ENCODE measurements at regions not wholly inside any gene's neighbourhood (a gene's known extent, or its start where the extent isn't known, plus 50 kb on each side); places are given as distances from the start of the nearest gene placed in this dataset.
A peak's percentile ranks its signal among the peaks of the same experiment; 100 is the strongest.

- H3K36me3 Mint-ChIP-seq: no peaks in the 10 kb centered on the region
- peaks cover 0 to 4% (median 2%) of the 10 kb centered on the region in 7 donors for H3K9me3 Mint-ChIP-seq
- DNase-seq (peak in 2 of 3 donors; percentile 85 to 91), ATAC-seq (ENCODE audit: low read depth in 2 of 2) (no peak)
- Histone ChIP-seq H3K4me3 (ENCODE audit: low read depth, low read length) (peak overlapping the region; percentile 58), H3K27me3 (ENCODE audit: control insufficient read depth, insufficient read depth, low read length) (no peaks in the 10 kb centered on the region), H3K9me3 (ENCODE audit: control insufficient read depth in 2 of 2, low read length in 2 of 2) (peaks cover 0 to 2% of the 10 kb centered on the region in 2 experiments), H3K27ac (ENCODE audit: insufficient read depth, low read length, poor library complexity, severe bottlenecking) (no peak overlapping the region), H3K36me3 (ENCODE audit: control insufficient read depth, insufficient read depth, low read length) (no peaks in the 10 kb centered on the region), H3K4me1 (ENCODE audit: control insufficient read depth, insufficient read depth, low read length, poor library complexity, severe bottlenecking) (no peaks in the 10 kb centered on the region)
- H3K4me3 Mint-ChIP-seq: peak overlapping the region in 3 of 4 donors; percentile 89 to 94 (median 92)
- H3K4me1 Mint-ChIP-seq: peaks cover 0 to 17% (median 2%) of the 10 kb centered on the region in 4 donors
- no peaks in the 10 kb centered on the region for H3K27me3 Mint-ChIP-seq
- peak overlapping the region in 2 of 3 donors; percentile 87 to 97 for H3K27ac Mint-ChIP-seq
These were observed 185.4 kb downstream of the OR13H1 start for GRCh38 chrX:131729295-131729694.

GRCh38 chrX:131734621-131735020 lies 190.7 kb downstream of the OR13H1 start:
- Mint-ChIP-seq H3K4me3 (peak overlapping the region in 3 of 4 donors; percentile 2 to 68 (median 60)), H3K27ac (peak overlapping the region in 1 of 3 donors; percentile 39), H3K4me1 (peaks cover 0 to 13% (median 0%) of the 10 kb centered on the region in 4 donors), H3K9me3 (peaks cover 0 to 3% (median 0%) of the 10 kb centered on the region in 7 donors), H3K27me3 (no peaks in the 10 kb centered on the region), H3K36me3 (no peaks in the 10 kb centered on the region)
- H3K27me3 ChIP-seq (ENCODE audit: control insufficient read depth, insufficient read depth, low read length): no peaks in the 10 kb centered on the region
- ATAC-seq (ENCODE audit: low read depth in 2 of 2) (no peak), DNase-seq (peak in 2 of 3 donors; percentile 82 to 83)
- H3K4me1 ChIP-seq (ENCODE audit: control insufficient read depth, insufficient read depth, low read length, poor library complexity, severe bottlenecking): no peaks in the 10 kb centered on the region
- no peaks in the 10 kb centered on the region for H3K36me3 ChIP-seq (ENCODE audit: control insufficient read depth, insufficient read depth, low read length)
- H3K27ac ChIP-seq (ENCODE audit: insufficient read depth, low read length, poor library complexity, severe bottlenecking): no peak overlapping the region
- H3K4me3 ChIP-seq (ENCODE audit: low read depth, low read length): no peak overlapping the region
- no peaks in the 10 kb centered on the region for H3K9me3 ChIP-seq (ENCODE audit: control insufficient read depth in 2 of 2, low read length in 2 of 2)

DNA sequence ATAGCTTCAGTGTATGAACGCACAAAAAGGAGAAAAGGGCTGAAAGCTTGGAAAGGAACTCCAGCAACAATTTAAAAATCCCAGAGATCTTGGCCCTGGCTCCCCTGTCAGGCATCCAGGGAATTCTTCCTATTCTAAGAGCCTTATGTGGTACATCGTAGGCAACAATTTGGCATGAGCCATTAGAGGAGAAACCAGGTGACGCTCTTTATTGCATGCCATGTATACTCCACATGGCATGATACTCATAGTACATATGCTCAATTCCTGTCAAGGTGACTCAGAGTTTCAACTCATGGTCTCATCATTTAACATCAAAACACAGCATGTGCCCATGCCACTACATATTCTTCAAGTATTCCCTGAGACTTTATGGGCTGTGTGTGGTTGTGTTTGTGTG lies 191.3 kb downstream of the OR13H1 start:
- Mint-ChIP-seq H3K36me3 (no peaks in the 10 kb centered on the region), H3K27ac (peak overlapping the region in 1 of 3 donors; percentile 39), H3K4me1 (peaks cover 0 to 13% (median 0%) of the 10 kb centered on the region in 4 donors), H3K4me3 (peak overlapping the region in 3 of 4 donors; percentile 2 to 68 (median 60)), H3K27me3 (no peaks in the 10 kb centered on the region), H3K9me3 (peaks cover 0 to 3% (median 0%) of the 10 kb centered on the region in 7 donors)
- DNase-seq (no peak), ATAC-seq (ENCODE audit: low read depth in 2 of 2) (no peak)
- Histone ChIP-seq H3K27me3 (ENCODE audit: control insufficient read depth, insufficient read depth, low read length) (no peaks in the 10 kb centered on the region), H3K4me1 (ENCODE audit: control insufficient read depth, insufficient read depth, low read length, poor library complexity, severe bottlenecking) (no peaks in the 10 kb centered on the region), H3K36me3 (ENCODE audit: control insufficient read depth, insufficient read depth, low read length) (no peaks in the 10 kb centered on the region), H3K27ac (ENCODE audit: insufficient read depth, low read length, poor library complexity, severe bottlenecking) (no peak overlapping the region), H3K4me3 (ENCODE audit: low read depth, low read length) (no peak overlapping the region), H3K9me3 (ENCODE audit: control insufficient read depth in 2 of 2, low read length in 2 of 2) (no peaks in the 10 kb centered on the region)

- H3K36me3 Mint-ChIP-seq: no peaks in the 10 kb centered on the region
- DNase-seq (no peak), ATAC-seq (ENCODE audit: low read depth in 2 of 2) (no peak)
- H3K9me3 Mint-ChIP-seq: peaks cover 0 to 10% (median 2%) of the 10 kb centered on the region in 7 donors
- no peak overlapping the region for H3K27ac Mint-ChIP-seq
- H3K4me3 ChIP-seq (ENCODE audit: low read depth, low read length): no peak overlapping the region
- no peaks in the 10 kb centered on the region for H3K27me3 ChIP-seq (ENCODE audit: control insufficient read depth, insufficient read depth, low read length)
- no peak overlapping the region for H3K4me3 Mint-ChIP-seq
- no peaks in the 10 kb centered on the region for H3K4me1 ChIP-seq (ENCODE audit: control insufficient read depth, insufficient read depth, low read length, poor library complexity, severe bottlenecking)
- H3K27ac ChIP-seq (ENCODE audit: insufficient read depth, low read length, poor library complexity, severe bottlenecking): no peak overlapping the region
- H3K4me1 Mint-ChIP-seq: peaks cover 0 to 11% (median 0%) of the 10 kb centered on the region in 4 donors
- H3K27me3 Mint-ChIP-seq: no peaks in the 10 kb centered on the region
- H3K36me3 ChIP-seq (ENCODE audit: control insufficient read depth, insufficient read depth, low read length): no peaks in the 10 kb centered on the region
- no peaks in the 10 kb centered on the region for H3K9me3 ChIP-seq (ENCODE audit: control insufficient read depth in 2 of 2, low read length in 2 of 2)
These were observed 195.9 kb downstream of the OR13H1 start for GRCh38 chrX:131739823-131740222.

DNA sequence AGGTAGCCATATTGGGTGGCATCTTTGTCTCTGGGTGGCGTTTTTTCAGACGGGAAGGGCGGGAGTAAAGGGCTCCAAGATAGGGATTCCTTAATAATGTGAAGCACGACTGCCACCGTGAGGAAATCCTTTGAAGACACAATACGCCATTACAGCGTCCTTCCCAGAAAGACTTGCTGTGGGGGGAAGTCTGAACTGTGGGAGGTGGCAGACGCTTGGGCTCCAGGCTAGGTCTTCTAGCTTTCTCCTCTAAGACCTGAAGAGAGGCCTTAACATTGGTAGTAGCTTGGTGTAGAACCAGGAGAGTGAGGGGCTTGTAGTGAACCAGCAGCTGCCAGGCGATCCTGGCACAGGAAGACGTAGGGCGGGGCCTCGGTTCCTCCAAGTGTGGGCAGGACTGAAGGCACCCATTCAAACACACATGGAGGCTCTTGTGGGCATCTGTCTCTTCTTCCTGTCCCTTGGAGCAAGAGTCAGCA lies 197.3 kb downstream of the OR13H1 start:
- H3K36me3 Mint-ChIP-seq: no peaks in the 10 kb centered on the region
- Histone ChIP-seq H3K36me3 (ENCODE audit: control insufficient read depth, insufficient read depth, low read length) (no peaks in the 10 kb centered on the region), H3K27ac (ENCODE audit: insufficient read depth, low read length, poor library complexity, severe bottlenecking) (no peak overlapping the region), H3K4me3 (ENCODE audit: low read depth, low read length) (peak overlapping the region; percentile 37), H3K27me3 (ENCODE audit: control insufficient read depth, insufficient read depth, low read length) (no peaks in the 10 kb centered on the region), H3K4me1 (ENCODE audit: control insufficient read depth, insufficient read depth, low read length, poor library complexity, severe bottlenecking) (no peaks in the 10 kb centered on the region), H3K9me3 (ENCODE audit: control insufficient read depth in 2 of 2, low read length in 2 of 2) (no peaks in the 10 kb centered on the region)
- peak overlapping the region in 3 of 4 donors; percentile 90 to 99 (median 97) for H3K4me3 Mint-ChIP-seq
- peaks cover 0 to 10% (median 2%) of the 10 kb centered on the region in 7 donors for H3K9me3 Mint-ChIP-seq
- DNase-seq: peak in 2 of 3 donors; percentile 78 to 82
- no peak for ATAC-seq (ENCODE audit: low read depth in 2 of 2)
- peaks cover 0 to 10% (median 0%) of the 10 kb centered on the region in 4 donors for H3K4me1 Mint-ChIP-seq
- H3K27ac Mint-ChIP-seq: peak overlapping the region in 2 of 3 donors; percentile 90 to 95
- H3K27me3 Mint-ChIP-seq: no peaks in the 10 kb centered on the region

DNA sequence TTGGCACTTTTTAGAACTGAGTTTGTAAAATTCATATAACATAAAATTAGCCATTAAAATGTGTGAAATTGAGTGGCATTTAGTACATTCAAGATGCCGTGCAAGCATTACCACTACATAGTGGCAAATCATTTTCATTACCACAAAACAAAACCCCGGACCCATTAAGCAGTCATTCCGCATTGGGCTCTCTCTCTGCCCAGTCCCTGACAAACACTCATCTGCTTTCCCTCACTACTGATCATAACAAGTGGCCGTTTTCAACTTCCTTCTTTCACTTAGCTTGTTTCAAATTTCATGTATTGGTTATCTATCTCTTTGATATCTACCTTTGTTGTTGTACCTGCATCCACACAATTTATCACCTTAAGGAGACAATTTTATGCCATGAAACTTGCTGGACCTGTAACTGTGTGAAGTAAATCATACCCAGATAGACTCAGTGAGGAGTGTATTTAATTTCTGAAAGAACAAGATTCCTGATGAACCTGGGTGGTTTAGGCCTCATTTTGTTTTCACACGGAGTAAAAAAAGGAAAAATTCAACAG lies 202.1 kb downstream of the OR13H1 start:
- no peaks in the 10 kb centered on the region for H3K36me3 ChIP-seq (ENCODE audit: control insufficient read depth, insufficient read depth, low read length)
- no peak for ATAC-seq (ENCODE audit: low read depth in 2 of 2)
- no peak for DNase-seq
- no peak overlapping the region for H3K27ac ChIP-seq (ENCODE audit: insufficient read depth, low read length, poor library complexity, severe bottlenecking)
- H3K4me1 Mint-ChIP-seq: peaks cover 0 to 12% (median 0%) of the 10 kb centered on the region in 4 donors
- peaks cover 0 to 8% (median 0%) of the 10 kb centered on the region in 7 donors for H3K9me3 Mint-ChIP-seq
- H3K9me3 ChIP-seq (ENCODE audit: control insufficient read depth in 2 of 2, low read length in 2 of 2): no peaks in the 10 kb centered on the region
- no peaks in the 10 kb centered on the region for H3K36me3 Mint-ChIP-seq
- H3K27me3 ChIP-seq (ENCODE audit: control insufficient read depth, insufficient read depth, low read length): no peaks in the 10 kb centered on the region
- H3K4me3 Mint-ChIP-seq: peak overlapping the region in 3 of 4 donors; percentile 87 to 95 (median 89)
- H3K27ac Mint-ChIP-seq: peak overlapping the region in 2 of 3 donors; percentile 87 to 96
- peak overlapping the region; percentile 37 for H3K4me3 ChIP-seq (ENCODE audit: low read depth, low read length)
- no peaks in the 10 kb centered on the region for H3K27me3 Mint-ChIP-seq
- H3K4me1 ChIP-seq (ENCODE audit: control insufficient read depth, insufficient read depth, low read length, poor library complexity, severe bottlenecking): no peaks in the 10 kb centered on the region

GRCh38 chrX:131746491-131746968 lies 202.7 kb downstream of the OR13H1 start:
- H3K9me3 Mint-ChIP-seq: peaks cover 0 to 8% (median 0%) of the 10 kb centered on the region in 7 donors
- peaks cover 0 to 10% (median 0%) of the 10 kb centered on the region in 4 donors for H3K4me1 Mint-ChIP-seq
- no peaks in the 10 kb centered on the region for H3K27me3 Mint-ChIP-seq
- DNase-seq (peak in 2 of 3 donors; percentile 88 to 90), ATAC-seq (ENCODE audit: low read depth in 2 of 2) (no peak)
- peak overlapping the region; percentile 37 for H3K4me3 ChIP-seq (ENCODE audit: low read depth, low read length)
- no peaks in the 10 kb centered on the region for H3K4me1 ChIP-seq (ENCODE audit: control insufficient read depth, insufficient read depth, low read length, poor library complexity, severe bottlenecking)
- no peaks in the 10 kb centered on the region for H3K36me3 Mint-ChIP-seq
- H3K27ac Mint-ChIP-seq: peak overlapping the region in 2 of 3 donors; percentile 87 to 96
- H3K27ac ChIP-seq (ENCODE audit: insufficient read depth, low read length, poor library complexity, severe bottlenecking): peak overlapping the region; percentile 33
- no peaks in the 10 kb centered on the region for H3K36me3 ChIP-seq (ENCODE audit: control insufficient read depth, insufficient read depth, low read length)
- no peaks in the 10 kb centered on the region for H3K9me3 ChIP-seq (ENCODE audit: control insufficient read depth in 2 of 2, low read length in 2 of 2)
- peak overlapping the region in 3 of 4 donors; percentile 87 to 95 (median 89) for H3K4me3 Mint-ChIP-seq
- no peaks in the 10 kb centered on the region for H3K27me3 ChIP-seq (ENCODE audit: control insufficient read depth, insufficient read depth, low read length)

Data from CD4-positive, CD25-positive, alpha-beta regulatory T cell (primary cell).